ENCODE measurements at regions not wholly inside any gene's neighbourhood (a gene's known extent, or its start where the extent isn't known, plus 50 kb on each side); places are given as distances from the start of the nearest gene placed in this dataset.

- Histone ChIP-seq H3K4me2 (no peak overlapping the region), H3K27ac (no peak overlapping the region), H4K20me1 (ENCODE audit: insufficient read depth) (no peaks in the 10 kb centered on the region), H2AFZ (ENCODE audit: low read depth) (no peak overlapping the region), H3K79me2 (ENCODE audit: insufficient read depth, low read depth) (no peaks in the 10 kb centered on the region), H3K27me3 (ENCODE audit: insufficient read depth, low read depth) (no peaks in the 10 kb centered on the region), H3K4me3 (IDR thresholded peaks at IDR 0.05; ENCODE audit: insufficient read depth, low read depth, low read length) (no peak overlapping the region), H3K9ac (no peak overlapping the region), H3K4me1 (ENCODE audit: low read depth, poor library complexity, severe bottlenecking) (no peaks in the 10 kb centered on the region), H3K36me3 (ENCODE audit: insufficient read depth) (no peaks in the 10 kb centered on the region)
- TF ChIP-seq, protein P1, sequence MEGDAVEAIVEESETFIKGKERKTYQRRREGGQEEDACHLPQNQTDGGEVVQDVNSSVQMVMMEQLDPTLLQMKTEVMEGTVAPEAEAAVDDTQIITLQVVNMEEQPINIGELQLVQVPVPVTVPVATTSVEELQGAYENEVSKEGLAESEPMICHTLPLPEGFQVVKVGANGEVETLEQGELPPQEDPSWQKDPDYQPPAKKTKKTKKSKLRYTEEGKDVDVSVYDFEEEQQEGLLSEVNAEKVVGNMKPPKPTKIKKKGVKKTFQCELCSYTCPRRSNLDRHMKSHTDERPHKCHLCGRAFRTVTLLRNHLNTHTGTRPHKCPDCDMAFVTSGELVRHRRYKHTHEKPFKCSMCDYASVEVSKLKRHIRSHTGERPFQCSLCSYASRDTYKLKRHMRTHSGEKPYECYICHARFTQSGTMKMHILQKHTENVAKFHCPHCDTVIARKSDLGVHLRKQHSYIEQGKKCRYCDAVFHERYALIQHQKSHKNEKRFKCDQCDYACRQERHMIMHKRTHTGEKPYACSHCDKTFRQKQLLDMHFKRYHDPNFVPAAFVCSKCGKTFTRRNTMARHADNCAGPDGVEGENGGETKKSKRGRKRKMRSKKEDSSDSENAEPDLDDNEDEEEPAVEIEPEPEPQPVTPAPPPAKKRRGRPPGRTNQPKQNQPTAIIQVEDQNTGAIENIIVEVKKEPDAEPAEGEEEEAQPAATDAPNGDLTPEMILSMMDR (conservative IDR thresholded peaks at IDR 0.05; ENCODE audit: low read depth, low read length), result no peak
Observed at GRCh38 chr3:115512565-115513415, 110.5 kb upstream of the GAP43 start.

DNA sequence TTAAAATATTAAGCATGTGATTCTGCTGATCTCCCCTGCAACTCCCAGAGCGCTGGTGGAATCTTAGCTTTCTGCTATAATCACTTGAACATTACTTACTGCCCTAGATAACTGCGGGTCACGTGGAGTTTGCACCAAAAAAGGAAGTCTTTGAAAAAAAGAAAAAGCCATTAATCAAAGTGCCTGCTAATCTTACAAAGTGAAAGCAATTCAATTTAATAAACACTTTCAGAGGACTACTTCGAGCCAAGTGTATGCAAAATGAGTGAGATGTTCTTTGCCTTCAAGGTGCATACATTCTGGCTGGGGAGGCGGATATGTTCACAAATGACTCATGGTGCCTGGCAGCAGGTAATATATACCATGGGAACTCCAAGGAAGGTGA lies 109.9 kb upstream of the GAP43 start:
- Histone ChIP-seq H3K4me2 (no peak overlapping the region), H2AFZ (ENCODE audit: low read depth) (no peak overlapping the region), H3K36me3 (ENCODE audit: insufficient read depth) (no peaks in the 10 kb centered on the region), H3K27ac (no peak overlapping the region), H3K27me3 (ENCODE audit: insufficient read depth, low read depth) (no peaks in the 10 kb centered on the region), H3K79me2 (ENCODE audit: insufficient read depth, low read depth) (no peaks in the 10 kb centered on the region), H4K20me1 (ENCODE audit: insufficient read depth) (no peaks in the 10 kb centered on the region), H3K4me3 (IDR thresholded peaks at IDR 0.05; ENCODE audit: insufficient read depth, low read depth, low read length) (no peak overlapping the region), H3K9ac (no peak overlapping the region), H3K4me1 (ENCODE audit: low read depth, poor library complexity, severe bottlenecking) (no peaks in the 10 kb centered on the region)
- TF ChIP-seq, protein P1 (conservative IDR thresholded peaks at IDR 0.05; ENCODE audit: low read depth, low read length), result no peak

GRCh38 chr3:115517457-115518050 lies 105.8 kb upstream of the GAP43 start:
- H2AFZ ChIP-seq (ENCODE audit: low read depth), result no peak overlapping the region
- TF ChIP-seq, protein P1 (conservative IDR thresholded peaks at IDR 0.05; ENCODE audit: low read depth, low read length), result no peak
- no peaks in the 10 kb centered on the region for H4K20me1 ChIP-seq (ENCODE audit: insufficient read depth)
- no peaks in the 10 kb centered on the region for H3K79me2 ChIP-seq (ENCODE audit: insufficient read depth, low read depth)
- no peaks in the 10 kb centered on the region for H3K36me3 ChIP-seq (ENCODE audit: insufficient read depth)
- no peaks in the 10 kb centered on the region for H3K4me1 ChIP-seq (ENCODE audit: low read depth, poor library complexity, severe bottlenecking)
- H3K4me2 ChIP-seq, result no peak overlapping the region
- no peak overlapping the region for H3K4me3 ChIP-seq (IDR thresholded peaks at IDR 0.05; ENCODE audit: insufficient read depth, low read depth, low read length)
- H3K9ac ChIP-seq, result no peak overlapping the region
- no peaks in the 10 kb centered on the region for H3K27me3 ChIP-seq (ENCODE audit: insufficient read depth, low read depth)
- H3K27ac ChIP-seq, result no peak overlapping the region

GRCh38 chr3:115518100-115518852 lies 105.0 kb upstream of the GAP43 start:
- TF ChIP-seq, protein P1 (conservative IDR thresholded peaks at IDR 0.05; ENCODE audit: low read depth, low read length), result no peak
- no peak overlapping the region for H3K27ac ChIP-seq
- H3K4me3 ChIP-seq (IDR thresholded peaks at IDR 0.05; ENCODE audit: insufficient read depth, low read depth, low read length), result no peak overlapping the region
- H3K4me1 ChIP-seq (ENCODE audit: low read depth, poor library complexity, severe bottlenecking), result no peaks in the 10 kb centered on the region
- no peaks in the 10 kb centered on the region for H3K79me2 ChIP-seq (ENCODE audit: insufficient read depth, low read depth)
- H3K9ac ChIP-seq, result no peak overlapping the region
- no peaks in the 10 kb centered on the region for H3K36me3 ChIP-seq (ENCODE audit: insufficient read depth)
- H3K27me3 ChIP-seq (ENCODE audit: insufficient read depth, low read depth), result no peaks in the 10 kb centered on the region
- H4K20me1 ChIP-seq (ENCODE audit: insufficient read depth), result no peaks in the 10 kb centered on the region
- no peak overlapping the region for H2AFZ ChIP-seq (ENCODE audit: low read depth)
- no peak overlapping the region for H3K4me2 ChIP-seq
